ENCODE measurements at regions not wholly inside any gene's neighbourhood (a gene's known extent, or its start where the extent isn't known, plus 50 kb on each side); places are given as distances from the start of the nearest gene placed in this dataset.

- in situ Hi-C loops (cut with MboI; ENCODE audit: low sequenced_read_pairs), result no loop called here
- Histone ChIP-seq H2AK9ac (replicated peaks; ENCODE audit: low read depth, low read length, poor library complexity) (no peak overlapping the region), H2BK15ac (ENCODE audit: low read depth, low read length) (no peak overlapping the region), H3K23ac (ENCODE audit: low read depth, low read length) (no peak overlapping the region), H4K91ac (ENCODE audit: insufficient read depth, low read depth, low read length) (no peak overlapping the region), H3K4me1 (ENCODE audit: control insufficient read depth, insufficient read depth, low read length) (no peaks in the 10 kb centered on the region), H3K14ac (replicated peaks; ENCODE audit: low read depth, low read length) (no peak overlapping the region), H3K27ac (ENCODE audit: insufficient read depth, low read length) (no peak overlapping the region), H3K9ac (ENCODE audit: low read depth, low read length) (no peak overlapping the region), H2AFZ (replicated peaks; ENCODE audit: low read length, poor library complexity) (no peak overlapping the region), H3K4me2 (ENCODE audit: low read depth, low read length) (no peak overlapping the region), H3K4me3 (ENCODE audit: insufficient read depth, low read depth, low read length) (no peak overlapping the region), H3K56ac (ENCODE audit: extremely low read depth, insufficient read depth, low read length) (no peak overlapping the region), H3K79me1 (ENCODE audit: low read depth in 1 of 2, low read length in 2 of 2) (no peaks in the 10 kb centered on the region), H2AK5ac (ENCODE audit: low read depth, low read length) (no peak overlapping the region), H3K27me3 (ENCODE audit: control insufficient read depth, insufficient read depth, low read length) (no peaks in the 10 kb centered on the region; the same call in 1 of the 2 replicates), H3K9me1 (ENCODE audit: insufficient read depth, low read length) (no peaks in the 10 kb centered on the region), H4K20me1 (ENCODE audit: insufficient read depth, low read length) (no peaks in the 10 kb centered on the region), H4K8ac (ENCODE audit: low read depth in 2 of 2, low read length in 2 of 2) (no peak overlapping the region), H2BK120ac (ENCODE audit: low read depth, low read length) (no peak overlapping the region), H2BK20ac (ENCODE audit: low read depth, low read length) (no peak overlapping the region), H3K36me3 (ENCODE audit: control insufficient read depth, insufficient read depth, low read length) (no peaks in the 10 kb centered on the region), H3K18ac (ENCODE audit: low read depth, low read length) (no peak overlapping the region), H3K9me3 (ENCODE audit: control insufficient read depth, insufficient read depth, low read length) (peaks cover 2% of the 10 kb centered on the region; the same call in 1 of the 2 replicates), H3K4ac (ENCODE audit: low read depth, low read length) (no peak overlapping the region), H2BK5ac (ENCODE audit: low read depth, low read length, poor library complexity, severe bottlenecking) (no peak overlapping the region), H4K5ac (ENCODE audit: low read depth, low read length) (no peak overlapping the region)
- WGBS, 2 experiments (ENCODE audit: extremely low coverage in 2 of 2, insufficient read length in 1 of 2), result no CpG with 5 or more reads among the region's 2 CpGs
- no TSS peak for BruUV-seq (replicated peaks)
- ChIA-PET CTCF (interaction anchor here (0.8 to 0.9 kb wide), 2 partner anchors 23 to 26 kb away, joined by 3 read pairs; no protein-coding TSS in a partner anchor), POLR2A (ENCODE audit: unreplicated experiment) (no interaction called here)
- no peak for DNase-seq
- intact Hi-C loops (cut with micrococcal nuclease), result no loop called here
- ATAC-seq (ENCODE audit: low read depth), result no peak
- dilution Hi-C loops (cut with HindIII; ENCODE audit: low sequenced_read_pairs, unreplicated experiment), result no loop called here
- TF ChIP-seq FOS (IDR thresholded peaks at IDR 0.05; ENCODE audit: low read depth, low read length) (no peak), MAFK (IDR thresholded peaks at IDR 0.05; ENCODE audit: low read depth, low read length) (no peak), POLR2A (IDR thresholded peaks at IDR 0.05; ENCODE audit: low read depth, low read length) (no peak), SMC3 (IDR thresholded peaks at IDR 0.05; ENCODE audit: low read depth, low read length) (no peak), RFX5 (IDR thresholded peaks at IDR 0.05; ENCODE audit: low read depth, low read length) (no peak), MXI1 (IDR thresholded peaks at IDR 0.05; ENCODE audit: borderline replicate concordance, low read depth, low read length) (no peak), CHD1 (IDR thresholded peaks at IDR 0.05; ENCODE audit: low read depth, low read length) (no peak), CEBPB (IDR thresholded peaks at IDR 0.05; ENCODE audit: low read depth, low read length) (no peak), MAZ (IDR thresholded peaks at IDR 0.05; ENCODE audit: borderline replicate concordance, low read depth, low read length) (no peak), RCOR1 (IDR thresholded peaks at IDR 0.05; ENCODE audit: insufficient replicate concordance, low read length) (no peak)
- TF ChIP-seq, protein P1, sequence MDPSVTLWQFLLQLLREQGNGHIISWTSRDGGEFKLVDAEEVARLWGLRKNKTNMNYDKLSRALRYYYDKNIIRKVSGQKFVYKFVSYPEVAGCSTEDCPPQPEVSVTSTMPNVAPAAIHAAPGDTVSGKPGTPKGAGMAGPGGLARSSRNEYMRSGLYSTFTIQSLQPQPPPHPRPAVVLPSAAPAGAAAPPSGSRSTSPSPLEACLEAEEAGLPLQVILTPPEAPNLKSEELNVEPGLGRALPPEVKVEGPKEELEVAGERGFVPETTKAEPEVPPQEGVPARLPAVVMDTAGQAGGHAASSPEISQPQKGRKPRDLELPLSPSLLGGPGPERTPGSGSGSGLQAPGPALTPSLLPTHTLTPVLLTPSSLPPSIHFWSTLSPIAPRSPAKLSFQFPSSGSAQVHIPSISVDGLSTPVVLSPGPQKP (IDR thresholded peaks at IDR 0.05; ENCODE audit: borderline replicate concordance, low read depth, low read length), result no peak
- TF ChIP-seq, protein P2, sequence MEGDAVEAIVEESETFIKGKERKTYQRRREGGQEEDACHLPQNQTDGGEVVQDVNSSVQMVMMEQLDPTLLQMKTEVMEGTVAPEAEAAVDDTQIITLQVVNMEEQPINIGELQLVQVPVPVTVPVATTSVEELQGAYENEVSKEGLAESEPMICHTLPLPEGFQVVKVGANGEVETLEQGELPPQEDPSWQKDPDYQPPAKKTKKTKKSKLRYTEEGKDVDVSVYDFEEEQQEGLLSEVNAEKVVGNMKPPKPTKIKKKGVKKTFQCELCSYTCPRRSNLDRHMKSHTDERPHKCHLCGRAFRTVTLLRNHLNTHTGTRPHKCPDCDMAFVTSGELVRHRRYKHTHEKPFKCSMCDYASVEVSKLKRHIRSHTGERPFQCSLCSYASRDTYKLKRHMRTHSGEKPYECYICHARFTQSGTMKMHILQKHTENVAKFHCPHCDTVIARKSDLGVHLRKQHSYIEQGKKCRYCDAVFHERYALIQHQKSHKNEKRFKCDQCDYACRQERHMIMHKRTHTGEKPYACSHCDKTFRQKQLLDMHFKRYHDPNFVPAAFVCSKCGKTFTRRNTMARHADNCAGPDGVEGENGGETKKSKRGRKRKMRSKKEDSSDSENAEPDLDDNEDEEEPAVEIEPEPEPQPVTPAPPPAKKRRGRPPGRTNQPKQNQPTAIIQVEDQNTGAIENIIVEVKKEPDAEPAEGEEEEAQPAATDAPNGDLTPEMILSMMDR (conservative IDR thresholded peaks at IDR 0.05; ENCODE audit: low read depth, low read length), result no peak
- TF ChIP-seq, protein P3, sequence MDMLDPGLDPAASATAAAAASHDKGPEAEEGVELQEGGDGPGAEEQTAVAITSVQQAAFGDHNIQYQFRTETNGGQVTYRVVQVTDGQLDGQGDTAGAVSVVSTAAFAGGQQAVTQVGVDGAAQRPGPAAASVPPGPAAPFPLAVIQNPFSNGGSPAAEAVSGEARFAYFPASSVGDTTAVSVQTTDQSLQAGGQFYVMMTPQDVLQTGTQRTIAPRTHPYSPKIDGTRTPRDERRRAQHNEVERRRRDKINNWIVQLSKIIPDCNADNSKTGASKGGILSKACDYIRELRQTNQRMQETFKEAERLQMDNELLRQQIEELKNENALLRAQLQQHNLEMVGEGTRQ (IDR thresholded peaks at IDR 0.05; ENCODE audit: low read depth, low read length), result no peak
Observed at GRCh38 chr10:24792638-24793037, 69.0 kb upstream of the ARHGAP21 start.

Data from IMR-90 (cell line).